Psoas muscle (tissue), 7 donors: ENCODE measurements at regions not wholly inside any gene's neighbourhood (a gene's known extent, or its start where the extent isn't known, plus 50 kb on each side); places are given as distances from the start of the nearest gene placed in this dataset.

Source experiments
- ATAC-seq, 4 donors: fragments of 200-7000 bp; cut with Tn5 transposase; one replicate each; pipeline ENCODE4 v1.9.1; 2020; ENCODE audit warnings: moderate library complexity in 3 of 4, mild to moderate bottlenecking in 2 of 4
- DNase-seq, 2 donors: peaks; one replicate each; pipeline ENCODE4 v3.0.0-alpha.2; 2020
- H3K27ac ChIP-seq: fragments of 200-600 bp; one replicate; pipeline ENCODE4 v1.8.0; 2022
- H3K27me3 ChIP-seq, 3 donors: fragments of 200-600 bp in 1 of 3; one replicate each; pipeline versions ENCODE4 v1.6.1 to v1.8.0; 2013 to 2022; ENCODE audit warnings: low read length in 2 of 3, mild to moderate bottlenecking in 2 of 3, moderate library complexity in 1 of 3; ENCODE audit not compliant: insufficient read depth in 3 of 3
- H3K36me3 ChIP-seq, 2 donors: fragments of 200-600 bp in 1 of 2; one replicate each; pipeline versions ENCODE4 v1.6.1 to v1.8.0; 2013 to 2022; ENCODE audit warnings: low read depth in 1 of 2, mild to moderate bottlenecking in 1 of 2, moderate library complexity in 1 of 2; ENCODE audit not compliant: insufficient read depth in 1 of 2
- H3K4me1 ChIP-seq: fragments of 200-600 bp; one replicate; pipeline ENCODE4 v1.8.0; 2022
- H3K4me3 ChIP-seq: fragments of 200-600 bp; one replicate; pipeline ENCODE4 v1.8.0; 2022; ENCODE audit warnings: mild to moderate bottlenecking
- H3K9me3 ChIP-seq: fragments of 200-600 bp; one replicate; pipeline ENCODE4 v1.8.0; 2022
- WGBS, 3 donors: extraction: QIAGEN DNeasy Blood & Tissue Kit; methylation state at CpG; one replicate each; pipeline versions ENCODE4 v1.1.6 to v1.1.7; 2013; 5-methylcytosine and 5-hydroxymethylcytosine counted together
- intact Hi-C, 2 donors: fragments of 100-400 bp; cut with DNase I; formaldehyde crosslinking; loops; one replicate each; pipeline versions ENCODE4 v1.11.0 to v1.14.2; 2022
- TF ChIP-seq, protein P1 (sequence below): fragments of 200-600 bp; IDR thresholded peaks from one replicate; pipeline ENCODE4 v1.8.0; 2022; ENCODE audit warnings: antibody characterized with exemption
- donor health status: healthy with polysubstance abuse.
- donor health status: DM: no; HTN: no; CAD: no; lungs with moderate emphysema.
- donor health status: Bipolar disorder and iron deficiency.
- donor health status: healthy.
- donor health status: DM: yes; HTN: yes; CAD: no.
- donor health status: DM: no; HTN: no; CAD: no.
- donor health status: DM: yes; HTN: yes; CAD: no.

DNA sequence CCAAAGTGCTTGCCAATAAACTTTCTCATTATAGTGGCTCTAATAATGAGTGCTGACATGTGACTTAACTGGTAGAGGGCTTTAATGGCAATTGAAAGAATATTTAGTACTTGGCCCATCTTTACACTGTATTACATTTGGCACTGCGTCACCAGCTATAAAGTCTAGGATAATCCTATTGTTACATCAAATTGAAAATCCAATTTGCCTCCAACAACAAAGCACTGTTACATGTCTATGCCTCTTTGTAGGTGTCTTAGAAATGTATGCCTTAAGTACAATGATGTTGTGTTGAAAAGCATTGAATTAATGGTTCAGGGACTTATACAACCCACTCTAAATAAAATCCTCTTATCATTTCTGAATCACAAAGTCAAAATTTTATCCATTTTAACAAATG is 420.4 kb upstream of the JAG1 start:
- 89 to 97% (median 90%) methylated on average over 1 of the region's 1 CpG for WGBS, 3 donors

DNA sequence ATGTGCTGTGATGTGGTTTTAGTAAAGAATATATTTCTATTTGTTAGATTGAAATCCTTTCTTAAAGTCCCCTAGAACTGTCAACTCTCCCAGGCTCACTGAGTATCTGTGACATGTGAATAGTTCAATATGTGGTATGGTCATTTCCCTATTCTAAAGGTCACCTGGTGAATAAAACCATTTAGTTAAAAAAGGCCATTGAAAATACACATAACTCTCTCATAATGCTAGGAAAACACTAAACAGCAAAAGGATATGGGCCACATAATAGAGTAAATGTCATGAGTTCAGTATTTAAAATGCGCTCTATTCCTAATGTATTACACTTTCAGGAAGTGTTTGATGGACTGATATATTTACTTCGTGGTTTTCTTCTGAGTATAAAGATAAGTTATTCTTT is 420.9 kb upstream of the JAG1 start:
- Histone ChIP-seq H3K4me1 (no peaks in the 10 kb centered on the region), H3K9me3 (no peaks in the 10 kb centered on the region), H3K27ac (no peak overlapping the region), H3K27me3 (no peaks in the 10 kb centered on the region), H3K36me3 (no peaks in the 10 kb centered on the region), H3K4me3 (no peak overlapping the region)
- DNase-seq (no peak), ATAC-seq (no peak)
- intact Hi-C loops, result loop anchor here in 1 of 2 donors (10.0 kb wide), 2 partner anchors 180 to 420 kb away; partner anchors contain the start of gene JAG1
- TF ChIP-seq, protein P1, sequence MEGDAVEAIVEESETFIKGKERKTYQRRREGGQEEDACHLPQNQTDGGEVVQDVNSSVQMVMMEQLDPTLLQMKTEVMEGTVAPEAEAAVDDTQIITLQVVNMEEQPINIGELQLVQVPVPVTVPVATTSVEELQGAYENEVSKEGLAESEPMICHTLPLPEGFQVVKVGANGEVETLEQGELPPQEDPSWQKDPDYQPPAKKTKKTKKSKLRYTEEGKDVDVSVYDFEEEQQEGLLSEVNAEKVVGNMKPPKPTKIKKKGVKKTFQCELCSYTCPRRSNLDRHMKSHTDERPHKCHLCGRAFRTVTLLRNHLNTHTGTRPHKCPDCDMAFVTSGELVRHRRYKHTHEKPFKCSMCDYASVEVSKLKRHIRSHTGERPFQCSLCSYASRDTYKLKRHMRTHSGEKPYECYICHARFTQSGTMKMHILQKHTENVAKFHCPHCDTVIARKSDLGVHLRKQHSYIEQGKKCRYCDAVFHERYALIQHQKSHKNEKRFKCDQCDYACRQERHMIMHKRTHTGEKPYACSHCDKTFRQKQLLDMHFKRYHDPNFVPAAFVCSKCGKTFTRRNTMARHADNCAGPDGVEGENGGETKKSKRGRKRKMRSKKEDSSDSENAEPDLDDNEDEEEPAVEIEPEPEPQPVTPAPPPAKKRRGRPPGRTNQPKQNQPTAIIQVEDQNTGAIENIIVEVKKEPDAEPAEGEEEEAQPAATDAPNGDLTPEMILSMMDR, result no peak
- WGBS, 3 donors, result 75 to 79% (median 77%) methylated on average over 2 of the region's 2 CpGs

More for the DNA sequence above, 420.4 kb upstream of the JAG1 start:
- no peaks in the 10 kb centered on the region for H3K27me3 ChIP-seq
- TF ChIP-seq, protein P1, result no peak
- no peaks in the 10 kb centered on the region for H3K4me1 ChIP-seq
- no peak for DNase-seq
- ATAC-seq, result no peak
- no peak overlapping the region for H3K27ac ChIP-seq
- H3K4me3 ChIP-seq, result no peak overlapping the region
- H3K36me3 ChIP-seq, result no peaks in the 10 kb centered on the region
- intact Hi-C loops, result loop anchor here in 1 of 2 donors (10.0 kb wide), 2 partner anchors 181 to 419 kb away; partner anchors contain the start of gene JAG1
- H3K9me3 ChIP-seq, result no peaks in the 10 kb centered on the region

GRCh38 chr20:11098888-11099287 is 425.1 kb upstream of the JAG1 start:
- 31 to 57% (median 48%) methylated on average over 1 of the region's 1 CpG for WGBS, 3 donors

GRCh38 chr20:11101243-11101642 is 427.4 kb upstream of the JAG1 start:
- Histone ChIP-seq H3K4me3 (no peak overlapping the region), H3K9me3 (no peaks in the 10 kb centered on the region), H3K27me3 (no peaks in the 10 kb centered on the region), H3K36me3 (no peaks in the 10 kb centered on the region), H3K27ac (no peak overlapping the region), H3K4me1 (no peaks in the 10 kb centered on the region)
- intact Hi-C loops, result no loop called here
- DNase-seq, result no peak
- 84 to 89% (median 88%) methylated on average over 2 of the region's 2 CpGs for WGBS, 3 donors
- ATAC-seq, result no peak
- TF ChIP-seq, protein P1, result no peak

More at GRCh38 chr20:11098888-11099287, 425.1 kb upstream of the JAG1 start:
- Histone ChIP-seq H3K36me3 (no peaks in the 10 kb centered on the region), H3K27ac (no peak overlapping the region), H3K27me3 (no peaks in the 10 kb centered on the region), H3K4me1 (no peaks in the 10 kb centered on the region), H3K4me3 (no peak overlapping the region), H3K9me3 (no peaks in the 10 kb centered on the region)
- TF ChIP-seq, protein P1, result no peak
- ATAC-seq (no peak), DNase-seq (no peak)
- intact Hi-C loops, result loop anchor here in 1 of 2 donors (10.0 kb wide), 2 partner anchors 176 to 424 kb away; partner anchors contain the start of gene JAG1

GRCh38 chr20:11101696-11102095 is 427.9 kb upstream of the JAG1 start:
- Histone ChIP-seq H3K36me3 (no peaks in the 10 kb centered on the region), H3K4me3 (no peak overlapping the region), H3K4me1 (no peaks in the 10 kb centered on the region), H3K27me3 (no peaks in the 10 kb centered on the region), H3K27ac (no peak overlapping the region), H3K9me3 (no peaks in the 10 kb centered on the region)
- TF ChIP-seq, protein P1, result no peak
- DNase-seq (no peak), ATAC-seq (no peak)
- WGBS, 3 donors, result 89 to 95% (median 90%) methylated on average over 7 of the region's 7 CpGs
- intact Hi-C loops, result no loop called here
